Natural killer cell (primary cell): ENCODE measurements at regions not wholly inside any gene's neighbourhood (a gene's known extent, or its start where the extent isn't known, plus 50 kb on each side); places are given as distances from the start of the nearest gene placed in this dataset.

ENCODE experiments used
- ATAC-seq, 3 donors: fragments of 150-1000 bp in 2 of 3; fragments of 200-7000 bp in 1 of 3; cut with Tn5 transposase; 1 replicate in 1 of 3; 2 replicates in 2 of 3; pipeline ENCODE4 v1.10.0; 2021; ENCODE audit warnings: mild to moderate bottlenecking in 2 of 3, moderate library complexity in 2 of 3
- DNase-seq, 2 donors: peaks; one replicate each; pipeline versions ENCODE4 v3.0.0 to v3.0.0-alpha.2; 2013 to 2021; ENCODE audit warnings: mixed read lengths in 1 of 2
- H3K27ac ChIP-seq: one replicate; pipeline ENCODE4 v1.5.1; 2013; ENCODE audit warnings: mild to moderate bottlenecking, low read length
- H3K27me3 ChIP-seq: one replicate; pipeline ENCODE4 v1.6.1; 2013; ENCODE audit warnings: low read length; ENCODE audit not compliant: control insufficient read depth, insufficient read depth
- H3K36me3 ChIP-seq: one replicate; pipeline ENCODE4 v1.6.1; 2013; ENCODE audit warnings: low read length; ENCODE audit not compliant: control insufficient read depth, insufficient read depth
- H3K4me1 ChIP-seq: one replicate; pipeline ENCODE4 v1.6.1; 2013; ENCODE audit warnings: low read length; ENCODE audit not compliant: control insufficient read depth, insufficient read depth
- H3K4me3 ChIP-seq: one replicate; pipeline ENCODE4 v1.5.1; 2013; ENCODE audit warnings: low read length
- H3K9me3 ChIP-seq: one replicate; pipeline ENCODE4 v1.6.1; 2013; ENCODE audit warnings: low read length; ENCODE audit not compliant: control insufficient read depth, insufficient read depth
- H3K27ac Mint-ChIP-seq, 2 donors: one replicate each; pipeline ENCODE4 v1.8.0; 2022; ENCODE audit warnings: mild to moderate bottlenecking in 2 of 2, mixed read lengths in 2 of 2, moderate library complexity in 1 of 2
- H3K27me3 Mint-ChIP-seq, 2 donors: one replicate each; pipeline ENCODE4 v1.8.0; 2022; ENCODE audit warnings: low read depth in 2 of 2, mixed read lengths in 2 of 2
- H3K36me3 Mint-ChIP-seq: one replicate; pipeline ENCODE4 v1.8.0; 2022; ENCODE audit warnings: mixed read lengths
- H3K4me1 Mint-ChIP-seq, 2 donors: one replicate each; pipeline ENCODE4 v1.8.0; 2022; ENCODE audit warnings: mixed read lengths in 2 of 2
- H3K4me3 Mint-ChIP-seq: one replicate; pipeline ENCODE4 v1.8.0; 2022; ENCODE audit warnings: mild to moderate bottlenecking, moderate library complexity, mixed read lengths
- H3K9me3 Mint-ChIP-seq, 2 donors: one replicate each; pipeline ENCODE4 v1.8.0; 2022; ENCODE audit warnings: mixed read lengths in 2 of 2
- CTCF ChIP-seq: fragments of 200-600 bp; IDR thresholded peaks from one replicate; pipeline ENCODE4 v1.8.0; 2022; ENCODE audit warnings: antibody characterized with exemption
- WGBS: methylation state at CpG from one replicate; pipeline ENCODE4 v1.1.7; 2013; ENCODE audit warnings: missing lambda C conversion rate; ENCODE audit not compliant: insufficient coverage; 5-methylcytosine and 5-hydroxymethylcytosine counted together
- intact Hi-C: fragments of 100-400 bp; cut with micrococcal nuclease; formaldehyde crosslinking; loops from one replicate; pipeline ENCODE4 v1.14.2; 2022

GRCh38 chr20:51094221-51094620 is 71.3 kb upstream of the KCNG1 start:
- Mint-ChIP-seq H3K4me3 (no peak overlapping the region), H3K27ac (no peak overlapping the region), H3K4me1 (peaks cover 9 to 13% of the 10 kb centered on the region in 2 donors), H3K9me3 (no peaks in the 10 kb centered on the region), H3K27me3 (peaks cover 31 to 53% of the 10 kb centered on the region in 2 donors), H3K36me3 (no peaks in the 10 kb centered on the region)
- Histone ChIP-seq H3K4me3 (no peak overlapping the region), H3K27ac (no peak overlapping the region), H3K9me3 (no peaks in the 10 kb centered on the region), H3K27me3 (no peaks in the 10 kb centered on the region), H3K36me3 (no peaks in the 10 kb centered on the region), H3K4me1 (no peaks in the 10 kb centered on the region)
- 53% methylated on average over 4 of the region's 4 CpGs for WGBS
- intact Hi-C loops: no loop called here
- ATAC-seq: no peak
- DNase-seq: no peak
- TF ChIP-seq CTCF: no peak

- no peaks in the 10 kb centered on the region for H3K9me3 ChIP-seq
- H3K36me3 ChIP-seq: no peaks in the 10 kb centered on the region
- DNase-seq: no peak
- Mint-ChIP-seq H3K4me1 (peaks cover 9 to 13% of the 10 kb centered on the region in 2 donors), H3K4me3 (no peak overlapping the region), H3K27me3 (peaks cover 31 to 53% of the 10 kb centered on the region in 2 donors), H3K9me3 (no peaks in the 10 kb centered on the region), H3K27ac (no peak overlapping the region), H3K36me3 (no peaks in the 10 kb centered on the region)
- TF ChIP-seq CTCF: no peak
- H3K4me1 ChIP-seq: no peaks in the 10 kb centered on the region
- H3K27me3 ChIP-seq: no peaks in the 10 kb centered on the region
- no peak for ATAC-seq
- intact Hi-C loops: no loop called here
- H3K4me3 ChIP-seq: no peak overlapping the region
- no peak overlapping the region for H3K27ac ChIP-seq
- WGBS: 60% methylated on average over 7 of the region's 7 CpGs
Observed at GRCh38 chr20:51093240-51093763, 70.4 kb upstream of the KCNG1 start.

DNA sequence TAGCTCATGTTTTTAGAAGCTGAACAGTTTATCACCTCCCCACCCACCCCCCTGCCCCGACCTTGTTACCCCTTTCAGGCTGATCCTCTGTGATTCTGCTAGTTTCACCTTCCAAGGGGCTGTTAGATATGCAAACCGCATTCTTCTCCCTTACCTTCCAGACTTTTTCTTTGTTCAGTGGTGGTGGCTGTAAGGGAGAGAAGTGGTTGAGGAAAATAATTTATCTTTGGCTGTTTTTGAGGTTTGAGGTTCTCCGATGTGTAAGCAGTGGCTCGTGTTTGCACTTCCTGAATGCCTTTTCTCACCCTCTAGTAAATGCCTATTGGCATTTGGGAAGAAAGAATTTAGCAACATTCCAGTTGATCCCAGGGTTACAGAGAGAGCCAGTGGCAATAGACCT is 69.4 kb upstream of the KCNG1 start:
- DNase-seq (no peak), ATAC-seq (no peak)
- intact Hi-C loops: no loop called here
- Mint-ChIP-seq H3K9me3 (no peaks in the 10 kb centered on the region), H3K27ac (no peak overlapping the region), H3K27me3 (peaks cover 31 to 61% of the 10 kb centered on the region in 2 donors), H3K4me1 (peaks cover 9 to 13% of the 10 kb centered on the region in 2 donors), H3K4me3 (no peak overlapping the region), H3K36me3 (no peaks in the 10 kb centered on the region)
- no peak overlapping the region for H3K4me3 ChIP-seq
- H3K4me1 ChIP-seq: no peaks in the 10 kb centered on the region
- H3K27ac ChIP-seq: no peak overlapping the region
- no peaks in the 10 kb centered on the region for H3K27me3 ChIP-seq
- 10% methylated on average over 2 of the region's 4 CpGs for WGBS
- H3K9me3 ChIP-seq: no peaks in the 10 kb centered on the region
- no peaks in the 10 kb centered on the region for H3K36me3 ChIP-seq
- TF ChIP-seq CTCF: no peak
